ENCODE measurements at regions not wholly inside any gene's neighbourhood (a gene's known extent, or its start where the extent isn't known, plus 50 kb on each side); places are given as distances from the start of the nearest gene placed in this dataset.

DNA sequence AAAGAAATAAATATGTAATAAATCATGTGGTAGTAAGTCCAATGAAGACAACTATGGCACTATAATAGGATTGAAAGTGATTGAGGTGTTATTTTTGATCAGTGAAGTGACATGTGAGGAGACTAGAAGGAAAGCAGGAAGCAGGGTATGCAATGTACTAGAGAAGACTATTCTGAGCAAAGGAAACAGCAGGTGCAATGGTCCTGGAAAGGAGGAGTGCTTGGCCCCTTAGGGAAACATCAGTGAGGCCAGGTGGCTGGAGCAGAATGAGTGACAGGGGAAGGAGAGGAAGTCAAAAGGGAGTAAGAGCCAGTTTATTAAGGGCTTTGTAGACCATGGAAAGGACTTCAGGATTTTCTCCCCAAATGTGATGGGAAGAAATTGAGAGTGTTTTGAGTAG lies 207.6 kb upstream of the HCCS start:
- Histone ChIP-seq H2AFZ (ENCODE audit: low read depth, low read length) (no peak overlapping the region), H3K4me2 (ENCODE audit: low read length) (no peak overlapping the region), H3K9me3 (ENCODE audit: low read length) (no peaks in the 10 kb centered on the region), H4K20me1 (ENCODE audit: insufficient read depth) (no peaks in the 10 kb centered on the region), H3F3A (ENCODE audit: insufficient read depth, low read length, poor library complexity, severe bottlenecking) (no peaks in the 10 kb centered on the region), H3K79me2 (replicated peaks; ENCODE audit: insufficient read depth, low read length) (no peaks in the 10 kb centered on the region), H3K27me3 (ENCODE audit: insufficient read depth, low read depth, low read length) (no peaks in the 10 kb centered on the region), H3K9ac (ENCODE audit: low read length) (no peak overlapping the region), H3K27ac (ENCODE audit: low read length) (no peak overlapping the region), H3K36me3 (ENCODE audit: insufficient read depth, low read length) (no peaks in the 10 kb centered on the region), H3K9me2 (ENCODE audit: insufficient read depth, low read length) (no peaks in the 10 kb centered on the region), H3K4me3 (ENCODE audit: low read length) (no peak overlapping the region)
- no peak for TF ChIP-seq POLR2AphosphoS5 (IDR thresholded peaks at IDR 0.05)
- TF ChIP-seq, protein P1, sequence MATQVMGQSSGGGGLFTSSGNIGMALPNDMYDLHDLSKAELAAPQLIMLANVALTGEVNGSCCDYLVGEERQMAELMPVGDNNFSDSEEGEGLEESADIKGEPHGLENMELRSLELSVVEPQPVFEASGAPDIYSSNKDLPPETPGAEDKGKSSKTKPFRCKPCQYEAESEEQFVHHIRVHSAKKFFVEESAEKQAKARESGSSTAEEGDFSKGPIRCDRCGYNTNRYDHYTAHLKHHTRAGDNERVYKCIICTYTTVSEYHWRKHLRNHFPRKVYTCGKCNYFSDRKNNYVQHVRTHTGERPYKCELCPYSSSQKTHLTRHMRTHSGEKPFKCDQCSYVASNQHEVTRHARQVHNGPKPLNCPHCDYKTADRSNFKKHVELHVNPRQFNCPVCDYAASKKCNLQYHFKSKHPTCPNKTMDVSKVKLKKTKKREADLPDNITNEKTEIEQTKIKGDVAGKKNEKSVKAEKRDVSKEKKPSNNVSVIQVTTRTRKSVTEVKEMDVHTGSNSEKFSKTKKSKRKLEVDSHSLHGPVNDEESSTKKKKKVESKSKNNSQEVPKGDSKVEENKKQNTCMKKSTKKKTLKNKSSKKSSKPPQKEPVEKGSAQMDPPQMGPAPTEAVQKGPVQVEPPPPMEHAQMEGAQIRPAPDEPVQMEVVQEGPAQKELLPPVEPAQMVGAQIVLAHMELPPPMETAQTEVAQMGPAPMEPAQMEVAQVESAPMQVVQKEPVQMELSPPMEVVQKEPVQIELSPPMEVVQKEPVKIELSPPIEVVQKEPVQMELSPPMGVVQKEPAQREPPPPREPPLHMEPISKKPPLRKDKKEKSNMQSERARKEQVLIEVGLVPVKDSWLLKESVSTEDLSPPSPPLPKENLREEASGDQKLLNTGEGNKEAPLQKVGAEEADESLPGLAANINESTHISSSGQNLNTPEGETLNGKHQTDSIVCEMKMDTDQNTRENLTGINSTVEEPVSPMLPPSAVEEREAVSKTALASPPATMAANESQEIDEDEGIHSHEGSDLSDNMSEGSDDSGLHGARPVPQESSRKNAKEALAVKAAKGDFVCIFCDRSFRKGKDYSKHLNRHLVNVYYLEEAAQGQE (IDR thresholded peaks at IDR 0.05; ENCODE audit: borderline replicate concordance) = no peak
- TF ChIP-seq MXI1 (conservative IDR thresholded peaks at IDR 0.05; ENCODE audit: poor library complexity, severe bottlenecking) = no peak
- TF ChIP-seq SMC3 (conservative IDR thresholded peaks at IDR 0.05; ENCODE audit: poor library complexity) = no peak
- TF ChIP-seq EP300 (conservative IDR thresholded peaks at IDR 0.05; ENCODE audit: poor library complexity, severe bottlenecking) = no peak
- TF ChIP-seq, protein P2, sequence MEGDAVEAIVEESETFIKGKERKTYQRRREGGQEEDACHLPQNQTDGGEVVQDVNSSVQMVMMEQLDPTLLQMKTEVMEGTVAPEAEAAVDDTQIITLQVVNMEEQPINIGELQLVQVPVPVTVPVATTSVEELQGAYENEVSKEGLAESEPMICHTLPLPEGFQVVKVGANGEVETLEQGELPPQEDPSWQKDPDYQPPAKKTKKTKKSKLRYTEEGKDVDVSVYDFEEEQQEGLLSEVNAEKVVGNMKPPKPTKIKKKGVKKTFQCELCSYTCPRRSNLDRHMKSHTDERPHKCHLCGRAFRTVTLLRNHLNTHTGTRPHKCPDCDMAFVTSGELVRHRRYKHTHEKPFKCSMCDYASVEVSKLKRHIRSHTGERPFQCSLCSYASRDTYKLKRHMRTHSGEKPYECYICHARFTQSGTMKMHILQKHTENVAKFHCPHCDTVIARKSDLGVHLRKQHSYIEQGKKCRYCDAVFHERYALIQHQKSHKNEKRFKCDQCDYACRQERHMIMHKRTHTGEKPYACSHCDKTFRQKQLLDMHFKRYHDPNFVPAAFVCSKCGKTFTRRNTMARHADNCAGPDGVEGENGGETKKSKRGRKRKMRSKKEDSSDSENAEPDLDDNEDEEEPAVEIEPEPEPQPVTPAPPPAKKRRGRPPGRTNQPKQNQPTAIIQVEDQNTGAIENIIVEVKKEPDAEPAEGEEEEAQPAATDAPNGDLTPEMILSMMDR (IDR thresholded peaks at IDR 0.05; ENCODE audit: poor library complexity, severe bottlenecking) = no peak
- TF ChIP-seq EZH2 (IDR thresholded peaks at IDR 0.05; ENCODE audit: borderline replicate concordance, insufficient read depth, low read length, poor library complexity, severe bottlenecking) = no peak
- TF ChIP-seq RAD21 (conservative IDR thresholded peaks at IDR 0.05) = no peak
- TF ChIP-seq TAF1 (IDR thresholded peaks at IDR 0.05; ENCODE audit: low read depth) = no peak

DNA sequence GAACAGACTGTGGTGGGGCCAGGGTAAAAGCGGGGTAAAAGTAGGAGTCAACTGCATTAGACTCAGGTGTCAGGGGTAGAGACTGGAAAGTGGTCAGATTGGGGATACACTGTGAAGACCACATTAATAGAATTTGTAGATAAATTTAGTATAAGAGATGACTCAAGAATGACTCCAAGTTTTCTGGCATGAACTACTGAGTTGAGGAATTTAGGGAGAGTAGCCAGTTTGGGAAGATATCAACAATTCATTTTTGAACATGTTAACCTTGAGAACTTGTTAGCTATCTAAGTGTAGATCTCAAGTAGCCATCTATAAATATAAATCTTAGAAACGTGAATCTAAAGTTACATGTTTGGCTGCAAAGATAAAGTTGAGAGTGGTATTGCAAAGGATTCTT lies 206.9 kb upstream of the HCCS start:
- no peaks in the 10 kb centered on the region for H3K9me2 ChIP-seq (ENCODE audit: insufficient read depth, low read length)
- no peak overlapping the region for H3K9ac ChIP-seq (ENCODE audit: low read length)
- H3K79me2 ChIP-seq (replicated peaks; ENCODE audit: insufficient read depth, low read length) = no peaks in the 10 kb centered on the region
- H2AFZ ChIP-seq (ENCODE audit: low read depth, low read length) = no peak overlapping the region
- H3K27ac ChIP-seq (ENCODE audit: low read length) = no peak overlapping the region
- no peak overlapping the region for H3K4me2 ChIP-seq (ENCODE audit: low read length)
- H3K36me3 ChIP-seq (ENCODE audit: insufficient read depth, low read length) = no peaks in the 10 kb centered on the region
- H3K4me3 ChIP-seq (ENCODE audit: low read length) = no peak overlapping the region
- no peaks in the 10 kb centered on the region for H3K9me3 ChIP-seq (ENCODE audit: low read length)
- H4K20me1 ChIP-seq (ENCODE audit: insufficient read depth) = no peaks in the 10 kb centered on the region
- TF ChIP-seq EZH2 (IDR thresholded peaks at IDR 0.05; ENCODE audit: borderline replicate concordance, insufficient read depth, low read length, poor library complexity, severe bottlenecking) (no peak), SMC3 (conservative IDR thresholded peaks at IDR 0.05; ENCODE audit: poor library complexity) (no peak)
- TF ChIP-seq, protein P2 (IDR thresholded peaks at IDR 0.05; ENCODE audit: poor library complexity, severe bottlenecking) = no peak
- no peaks in the 10 kb centered on the region for H3F3A ChIP-seq (ENCODE audit: insufficient read depth, low read length, poor library complexity, severe bottlenecking)
- no peaks in the 10 kb centered on the region for H3K27me3 ChIP-seq (ENCODE audit: insufficient read depth, low read depth, low read length)

Data from neural cell (in vitro differentiated cells).